Brain microvascular endothelial cell (primary cell): ENCODE measurements at regions not wholly inside any gene's neighbourhood (a gene's known extent, or its start where the extent isn't known, plus 50 kb on each side); places are given as distances from the start of the nearest gene placed in this dataset.

Source experiments
- DNase-seq: peaks from one replicate; pipeline ENCODE4 v3.0.0-alpha.2; 2020
- H3K27ac ChIP-seq: fragments of 250-450 bp; sonication (Bioruptor Pico); 2 replicates; pipeline ENCODE4 v1.5.1; 2020; ENCODE audit warnings: mild to moderate bottlenecking, moderate library complexity
- H3K27me3 ChIP-seq: fragments of 250-450 bp; sonication (Bioruptor Pico); replicated peaks from 2 replicates; pipeline ENCODE4 v1.5.1; 2020; ENCODE audit warnings: mild to moderate bottlenecking
- H3K36me3 ChIP-seq: fragments of 250-450 bp; sonication (Bioruptor Pico); replicated peaks from 2 replicates; pipeline ENCODE4 v1.5.1; 2020; ENCODE audit warnings: mild to moderate bottlenecking
- H3K4me3 ChIP-seq: 2 replicates; pipeline ENCODE4 v1.5.1; 2011; ENCODE audit warnings: low read depth, mild to moderate bottlenecking, control low read depth, low read length, moderate library complexity
- CTCF ChIP-seq: IDR thresholded peaks from 2 replicates; pipeline ENCODE4 v1.5.1; 2011; ENCODE audit warnings: low read depth, mild to moderate bottlenecking, moderate library complexity, low read length, control low read depth, inconsistent platforms; ENCODE audit errors: missing control alignments
- in situ Hi-C: cut with HindIII; loops from 2 replicates; pipeline ENCODE4 v1.10.0; 2017; ENCODE audit warnings: low sequenced_read_pairs, low pct_ligation_motif_present

- H3K27me3 ChIP-seq: no peaks in the 10 kb centered on the region
- DNase-seq: no peak
- in situ Hi-C loops: no loop called here
- H3K36me3 ChIP-seq: no peaks in the 10 kb centered on the region
- no peak overlapping the region for H3K27ac ChIP-seq
- TF ChIP-seq CTCF: no peak
- no peak overlapping the region for H3K4me3 ChIP-seq
These were observed 134.3 kb downstream of the MN1 start for GRCh38 chr22:27667121-27667843.

GRCh38 chr22:27668828-27669797, 132.4 kb downstream of the MN1 start:
- Histone ChIP-seq H3K4me3 (no peak overlapping the region), H3K36me3 (no peaks in the 10 kb centered on the region), H3K27ac (no peak overlapping the region), H3K27me3 (no peaks in the 10 kb centered on the region)
- in situ Hi-C loops: no loop called here
- no peak for TF ChIP-seq CTCF
- DNase-seq: peak; percentile 78

GRCh38 chr22:27669798-27670599, 131.6 kb downstream of the MN1 start:
- Histone ChIP-seq H3K4me3 (no peak overlapping the region), H3K36me3 (no peaks in the 10 kb centered on the region), H3K27me3 (no peaks in the 10 kb centered on the region), H3K27ac (no peak overlapping the region)
- TF ChIP-seq CTCF: no peak
- DNase-seq: no peak
- in situ Hi-C loops: no loop called here

DNA sequence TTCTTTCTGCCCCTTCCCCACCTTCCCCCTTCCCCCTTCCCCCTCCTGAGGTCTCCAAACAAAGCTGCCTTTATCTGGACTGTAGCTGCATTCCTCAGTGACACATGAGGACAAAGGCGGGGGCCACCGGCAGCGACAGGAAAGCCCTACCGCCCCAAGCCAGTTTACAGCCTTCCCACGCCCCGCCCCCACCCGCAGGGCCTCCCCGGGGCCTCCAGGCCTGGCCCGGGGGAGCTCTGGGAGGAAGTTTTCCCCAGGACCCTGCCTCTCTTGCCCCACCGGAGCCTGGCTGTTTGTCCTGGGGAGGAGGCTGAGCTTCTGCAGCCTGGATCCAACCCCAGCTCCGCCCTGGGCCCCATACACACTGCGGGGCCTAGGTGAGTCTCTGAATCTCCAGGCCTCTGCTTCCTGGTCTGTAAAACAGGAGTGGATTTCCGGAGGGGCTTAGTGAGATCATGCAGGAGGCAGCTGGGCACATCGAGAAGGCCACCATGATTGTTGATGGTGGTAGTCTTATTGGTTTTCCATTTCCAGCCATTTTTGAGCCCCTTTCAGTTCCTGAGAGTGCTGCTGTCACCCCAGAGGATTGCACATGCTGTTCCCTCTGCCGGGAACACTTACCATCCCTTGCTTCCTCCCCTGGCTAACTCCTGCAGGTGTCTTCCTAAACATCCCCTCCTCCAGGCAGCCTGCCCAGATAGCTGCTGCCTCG, 130.7 kb downstream of the MN1 start:
- no peak for TF ChIP-seq CTCF
- Histone ChIP-seq H3K4me3 (no peak overlapping the region), H3K27me3 (no peaks in the 10 kb centered on the region), H3K27ac (no peak overlapping the region), H3K36me3 (no peaks in the 10 kb centered on the region)
- in situ Hi-C loops: no loop called here
- DNase-seq: no peak

DNA sequence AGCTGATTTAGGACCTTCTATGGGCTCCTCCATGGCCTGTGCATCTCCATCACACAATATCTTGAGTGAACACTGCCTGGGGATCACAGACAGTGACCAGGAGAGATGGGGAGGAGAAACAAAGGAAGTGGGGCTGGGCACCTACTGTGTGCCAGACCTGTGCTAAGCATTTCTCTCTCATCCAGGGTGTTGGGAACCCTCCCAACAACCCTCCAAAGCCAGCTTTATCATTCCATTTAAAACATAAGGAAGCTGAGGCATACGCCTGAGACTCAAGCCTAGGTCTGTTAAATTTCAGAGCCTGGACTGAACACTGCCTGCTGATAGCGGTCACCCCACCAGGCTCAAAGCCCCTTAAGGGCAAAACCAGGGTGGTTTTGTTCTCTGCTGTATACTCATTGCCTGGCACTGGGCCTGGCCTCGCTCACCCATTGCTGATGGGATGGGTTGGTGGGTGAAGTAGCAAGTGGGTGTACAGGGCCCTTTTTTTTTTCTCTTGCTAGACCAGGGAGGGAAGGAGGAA, 130.1 kb downstream of the MN1 start:
- Histone ChIP-seq H3K27ac (no peak overlapping the region), H3K27me3 (no peaks in the 10 kb centered on the region), H3K36me3 (no peaks in the 10 kb centered on the region), H3K4me3 (no peak overlapping the region)
- DNase-seq: no peak
- in situ Hi-C loops: no loop called here
- TF ChIP-seq CTCF: no peak
